HL-60 (cell line): ENCODE measurements at regions not wholly inside any gene's neighbourhood (a gene's known extent, or its start where the extent isn't known, plus 50 kb on each side); places are given as distances from the start of the nearest gene placed in this dataset.
"Not testable (repeated sequence)": the region's sequence is repeated elsewhere in the genome, so short reads cannot be mapped to it uniquely, and the experiment has no call there.

Source experiments
- DNase-seq, 2 experiments: peaks; one replicate each; pipeline ENCODE4 v3.0.0-alpha.2; 2010 to 2020; ENCODE audit warnings: low read depth in 1 of 2, low spot score in 1 of 2
- H3K27ac ChIP-seq: fragments of 250-450 bp; sonication (Bioruptor Pico); replicated peaks from 2 replicates; pipeline ENCODE4 v1.5.1; 2020; ENCODE audit warnings: mild to moderate bottlenecking, moderate library complexity
- H3K27me3 ChIP-seq: fragments of 250-450 bp; sonication (Bioruptor Pico); 2 replicates; pipeline ENCODE4 v1.5.1; 2021; ENCODE audit warnings: mild to moderate bottlenecking, moderate library complexity; ENCODE audit not compliant: insufficient read depth, poor library complexity, severe bottlenecking
- H3K4me3 ChIP-seq: replicated peaks from 2 replicates; pipeline ENCODE4 v1.5.1; 2011; ENCODE audit warnings: mild to moderate bottlenecking, control low read depth, low read length; ENCODE audit not compliant: insufficient read depth
- GABPA ChIP-seq: IDR thresholded peaks from 2 replicates; pipeline ENCODE4 v1.6.1; 2012; ENCODE audit warnings: low read depth
- POLR2AphosphoS5 ChIP-seq: IDR thresholded peaks from 2 replicates; pipeline ENCODE4 v1.6.1; 2012; ENCODE audit warnings: low read depth
- SPI1 ChIP-seq: IDR thresholded peaks from 2 replicates; pipeline ENCODE4 v1.6.1; 2012; ENCODE audit warnings: low read depth, mild to moderate bottlenecking, borderline replicate concordance
- TF ChIP-seq, protein P1 (sequence below): IDR thresholded peaks from one replicate; pipeline ENCODE4 v1.5.1; 2011; ENCODE audit warnings: low read length, control low read depth, inconsistent platforms; ENCODE audit not compliant: insufficient read depth
- TF ChIP-seq, protein P2 (sequence below): IDR thresholded peaks from 2 replicates; pipeline ENCODE4 v1.6.1; 2012; ENCODE audit warnings: low read depth; ENCODE audit not compliant: insufficient replicate concordance

DNA sequence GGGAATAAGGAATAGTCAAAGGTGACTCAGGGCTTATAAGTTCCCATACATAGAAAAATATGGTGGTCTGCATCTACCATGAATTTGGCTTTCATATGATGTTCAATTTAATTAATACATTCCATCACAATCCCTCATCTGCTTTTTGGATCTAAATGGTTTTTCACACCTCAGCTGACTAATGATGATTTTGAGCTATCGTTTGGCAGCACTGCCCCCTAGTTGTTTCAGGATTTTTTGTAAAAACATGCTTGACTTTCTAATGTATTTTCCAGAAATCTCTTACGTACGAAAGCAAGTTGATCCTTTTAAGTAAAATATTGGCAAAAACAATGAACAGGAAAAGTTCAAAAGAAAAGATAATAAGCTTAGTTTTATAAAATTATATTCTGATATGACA is 408.6 kb upstream of the ADGRB3 start:
- DNase-seq: peak in 1 of 2 experiments; percentile 2

DNA sequence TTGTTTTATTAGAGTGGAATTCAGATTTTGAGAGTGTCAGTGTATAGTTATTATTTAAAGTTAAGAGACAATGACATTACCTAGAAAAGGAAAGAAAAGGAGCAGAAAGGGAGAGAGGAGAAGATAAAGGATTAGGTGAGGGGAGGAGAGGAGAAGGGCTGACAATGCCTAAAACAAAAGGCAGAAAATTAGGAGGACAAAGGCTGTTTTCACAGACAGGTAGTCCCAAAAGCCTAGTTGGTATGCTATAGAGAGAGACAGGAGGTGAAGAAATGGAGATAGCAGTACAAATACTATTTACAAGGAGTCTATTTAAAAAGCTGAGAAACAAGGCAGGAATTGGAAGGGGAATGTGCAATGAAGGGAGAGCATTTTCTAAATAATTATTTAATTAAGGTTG is 409.4 kb upstream of the ADGRB3 start:
- no peak overlapping the region for H3K4me3 ChIP-seq
- no peaks in the 10 kb centered on the region for H3K27me3 ChIP-seq
- no peak overlapping the region for H3K27ac ChIP-seq
- TF ChIP-seq, protein P1, sequence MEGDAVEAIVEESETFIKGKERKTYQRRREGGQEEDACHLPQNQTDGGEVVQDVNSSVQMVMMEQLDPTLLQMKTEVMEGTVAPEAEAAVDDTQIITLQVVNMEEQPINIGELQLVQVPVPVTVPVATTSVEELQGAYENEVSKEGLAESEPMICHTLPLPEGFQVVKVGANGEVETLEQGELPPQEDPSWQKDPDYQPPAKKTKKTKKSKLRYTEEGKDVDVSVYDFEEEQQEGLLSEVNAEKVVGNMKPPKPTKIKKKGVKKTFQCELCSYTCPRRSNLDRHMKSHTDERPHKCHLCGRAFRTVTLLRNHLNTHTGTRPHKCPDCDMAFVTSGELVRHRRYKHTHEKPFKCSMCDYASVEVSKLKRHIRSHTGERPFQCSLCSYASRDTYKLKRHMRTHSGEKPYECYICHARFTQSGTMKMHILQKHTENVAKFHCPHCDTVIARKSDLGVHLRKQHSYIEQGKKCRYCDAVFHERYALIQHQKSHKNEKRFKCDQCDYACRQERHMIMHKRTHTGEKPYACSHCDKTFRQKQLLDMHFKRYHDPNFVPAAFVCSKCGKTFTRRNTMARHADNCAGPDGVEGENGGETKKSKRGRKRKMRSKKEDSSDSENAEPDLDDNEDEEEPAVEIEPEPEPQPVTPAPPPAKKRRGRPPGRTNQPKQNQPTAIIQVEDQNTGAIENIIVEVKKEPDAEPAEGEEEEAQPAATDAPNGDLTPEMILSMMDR: no peak
- no peak for TF ChIP-seq SPI1
- TF ChIP-seq, protein P2, sequence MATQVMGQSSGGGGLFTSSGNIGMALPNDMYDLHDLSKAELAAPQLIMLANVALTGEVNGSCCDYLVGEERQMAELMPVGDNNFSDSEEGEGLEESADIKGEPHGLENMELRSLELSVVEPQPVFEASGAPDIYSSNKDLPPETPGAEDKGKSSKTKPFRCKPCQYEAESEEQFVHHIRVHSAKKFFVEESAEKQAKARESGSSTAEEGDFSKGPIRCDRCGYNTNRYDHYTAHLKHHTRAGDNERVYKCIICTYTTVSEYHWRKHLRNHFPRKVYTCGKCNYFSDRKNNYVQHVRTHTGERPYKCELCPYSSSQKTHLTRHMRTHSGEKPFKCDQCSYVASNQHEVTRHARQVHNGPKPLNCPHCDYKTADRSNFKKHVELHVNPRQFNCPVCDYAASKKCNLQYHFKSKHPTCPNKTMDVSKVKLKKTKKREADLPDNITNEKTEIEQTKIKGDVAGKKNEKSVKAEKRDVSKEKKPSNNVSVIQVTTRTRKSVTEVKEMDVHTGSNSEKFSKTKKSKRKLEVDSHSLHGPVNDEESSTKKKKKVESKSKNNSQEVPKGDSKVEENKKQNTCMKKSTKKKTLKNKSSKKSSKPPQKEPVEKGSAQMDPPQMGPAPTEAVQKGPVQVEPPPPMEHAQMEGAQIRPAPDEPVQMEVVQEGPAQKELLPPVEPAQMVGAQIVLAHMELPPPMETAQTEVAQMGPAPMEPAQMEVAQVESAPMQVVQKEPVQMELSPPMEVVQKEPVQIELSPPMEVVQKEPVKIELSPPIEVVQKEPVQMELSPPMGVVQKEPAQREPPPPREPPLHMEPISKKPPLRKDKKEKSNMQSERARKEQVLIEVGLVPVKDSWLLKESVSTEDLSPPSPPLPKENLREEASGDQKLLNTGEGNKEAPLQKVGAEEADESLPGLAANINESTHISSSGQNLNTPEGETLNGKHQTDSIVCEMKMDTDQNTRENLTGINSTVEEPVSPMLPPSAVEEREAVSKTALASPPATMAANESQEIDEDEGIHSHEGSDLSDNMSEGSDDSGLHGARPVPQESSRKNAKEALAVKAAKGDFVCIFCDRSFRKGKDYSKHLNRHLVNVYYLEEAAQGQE: no peak
- TF ChIP-seq GABPA: no peak
- no peak for TF ChIP-seq POLR2AphosphoS5
- DNase-seq: no peak

More for the DNA sequence above, 408.6 kb upstream of the ADGRB3 start:
- Histone ChIP-seq H3K27ac (no peak overlapping the region), H3K4me3 (no peak overlapping the region), H3K27me3 (no peaks in the 10 kb centered on the region)
- no peak for TF ChIP-seq GABPA
- no peak for TF ChIP-seq POLR2AphosphoS5
- TF ChIP-seq, protein P2: no peak
- TF ChIP-seq, protein P1: no peak
- TF ChIP-seq SPI1: no peak

DNA sequence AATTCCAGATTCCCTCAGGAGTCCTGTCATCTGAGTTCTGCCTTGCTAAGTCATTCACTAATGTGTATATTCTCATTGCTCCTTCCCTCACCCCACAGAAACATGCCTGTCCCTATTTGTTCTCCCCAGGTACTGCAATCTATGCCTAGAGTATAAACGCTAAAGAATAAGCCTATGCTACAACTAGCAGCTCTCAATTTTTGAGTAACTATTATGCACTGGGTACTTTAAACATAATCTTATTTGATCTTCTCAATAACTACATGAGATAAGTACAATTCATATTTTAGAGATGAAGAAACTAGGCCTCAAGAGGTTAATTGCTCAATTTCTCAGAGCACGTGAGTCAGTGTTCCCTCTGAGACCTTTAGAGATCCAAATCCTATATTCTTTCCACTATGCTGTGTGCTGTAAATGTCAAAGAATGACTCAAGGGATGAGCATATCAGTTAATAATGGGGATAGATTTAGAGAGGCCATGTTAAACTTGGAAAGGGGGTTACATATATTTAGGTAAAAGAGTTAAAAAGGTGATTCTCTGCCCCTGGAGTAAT is 423.8 kb upstream of the ADGRB3 start:
- no peak overlapping the region for H3K4me3 ChIP-seq
- no peak overlapping the region for H3K27ac ChIP-seq
- no peaks in the 10 kb centered on the region for H3K27me3 ChIP-seq
- no peak for TF ChIP-seq POLR2AphosphoS5
- TF ChIP-seq GABPA: no peak
- TF ChIP-seq, protein P1: no peak
- no peak for TF ChIP-seq SPI1
- TF ChIP-seq, protein P2: no peak
- no peak for DNase-seq

DNA sequence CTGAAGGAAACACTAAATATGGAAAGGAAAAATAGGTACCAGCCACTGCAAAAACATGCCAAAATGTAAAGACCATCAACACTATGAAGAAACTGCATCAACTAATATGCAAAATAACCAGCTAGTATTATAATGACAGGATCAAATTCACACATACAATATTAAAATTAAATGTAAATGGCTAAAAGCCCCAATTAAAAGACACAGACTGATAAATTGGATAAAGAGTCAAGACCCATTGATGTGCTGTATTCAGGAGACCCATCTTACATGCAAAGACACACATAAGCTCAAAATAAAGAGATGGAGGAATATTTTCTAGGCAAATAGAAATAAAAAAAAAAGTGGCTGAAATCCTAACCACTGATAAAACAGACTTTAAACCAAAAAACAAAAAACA is 427.5 kb upstream of the ADGRB3 start:
- DNase-seq, H3K27me3 ChIP-seq, H3K27ac ChIP-seq, H3K4me3 ChIP-seq: not testable (repeated sequence)
